ENCODE measurements at regions not wholly inside any gene's neighbourhood (a gene's known extent, or its start where the extent isn't known, plus 50 kb on each side); places are given as distances from the start of the nearest gene placed in this dataset.

DNA sequence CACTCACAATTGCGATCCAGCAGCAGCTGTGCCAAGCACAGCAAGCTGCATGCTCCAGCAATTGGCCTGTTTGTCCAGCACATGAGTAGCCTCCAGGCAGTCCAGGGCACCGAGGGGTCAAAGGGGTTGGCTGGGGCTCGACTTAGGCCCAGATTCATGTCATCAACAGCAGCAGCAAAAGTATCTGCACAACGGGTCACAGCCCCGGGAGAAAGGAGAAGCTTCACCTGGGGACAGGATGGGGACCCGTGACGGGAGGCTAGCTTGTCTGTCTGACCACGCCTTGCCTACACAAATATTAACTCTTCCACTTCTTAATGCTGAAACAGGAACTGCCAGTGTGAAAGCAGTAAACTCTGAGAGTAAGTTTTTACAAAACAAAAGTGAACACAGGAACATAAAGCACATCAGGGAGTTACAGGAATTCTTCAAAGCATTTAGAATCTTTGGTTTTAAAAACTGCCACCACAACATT, 191.2 kb downstream of the PIK3R1 start:
- TF ChIP-seq, protein P1, sequence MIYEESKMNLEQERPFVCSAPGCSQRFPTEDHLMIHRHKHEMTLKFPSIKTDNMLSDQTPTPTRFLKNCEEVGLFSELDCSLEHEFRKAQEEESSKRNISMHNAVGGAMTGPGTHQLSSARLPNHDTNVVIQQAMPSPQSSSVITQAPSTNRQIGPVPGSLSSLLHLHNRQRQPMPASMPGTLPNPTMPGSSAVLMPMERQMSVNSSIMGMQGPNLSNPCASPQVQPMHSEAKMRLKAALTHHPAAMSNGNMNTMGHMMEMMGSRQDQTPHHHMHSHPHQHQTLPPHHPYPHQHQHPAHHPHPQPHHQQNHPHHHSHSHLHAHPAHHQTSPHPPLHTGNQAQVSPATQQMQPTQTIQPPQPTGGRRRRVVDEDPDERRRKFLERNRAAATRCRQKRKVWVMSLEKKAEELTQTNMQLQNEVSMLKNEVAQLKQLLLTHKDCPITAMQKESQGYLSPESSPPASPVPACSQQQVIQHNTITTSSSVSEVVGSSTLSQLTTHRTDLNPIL (CRISPR knock-in tag; IDR thresholded peaks at IDR 0.05; ENCODE audit: low read depth): no peak
- TF ChIP-seq ZNF70 (CRISPR knock-in tag; IDR thresholded peaks at IDR 0.05): no peak
- TF ChIP-seq ESRRG (CRISPR knock-in tag; IDR thresholded peaks at IDR 0.05): no peak
- TF ChIP-seq, protein P2, sequence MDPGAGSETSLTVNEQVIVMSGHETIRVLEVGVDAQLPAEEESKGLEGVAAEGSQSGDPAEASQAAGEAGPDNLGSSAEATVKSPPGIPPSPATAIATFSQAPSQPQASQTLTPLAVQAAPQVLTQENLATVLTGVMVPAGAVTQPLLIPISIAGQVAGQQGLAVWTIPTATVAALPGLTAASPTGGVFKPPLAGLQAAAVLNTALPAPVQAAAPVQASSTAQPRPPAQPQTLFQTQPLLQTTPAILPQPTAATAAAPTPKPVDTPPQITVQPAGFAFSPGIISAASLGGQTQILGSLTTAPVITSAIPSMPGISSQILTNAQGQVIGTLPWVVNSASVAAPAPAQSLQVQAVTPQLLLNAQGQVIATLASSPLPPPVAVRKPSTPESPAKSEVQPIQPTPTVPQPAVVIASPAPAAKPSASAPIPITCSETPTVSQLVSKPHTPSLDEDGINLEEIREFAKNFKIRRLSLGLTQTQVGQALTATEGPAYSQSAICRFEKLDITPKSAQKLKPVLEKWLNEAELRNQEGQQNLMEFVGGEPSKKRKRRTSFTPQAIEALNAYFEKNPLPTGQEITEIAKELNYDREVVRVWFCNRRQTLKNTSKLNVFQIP (CRISPR knock-in tag; IDR thresholded peaks at IDR 0.05; ENCODE audit: borderline replicate concordance, low read depth): no peak
- TF ChIP-seq, protein P3, sequence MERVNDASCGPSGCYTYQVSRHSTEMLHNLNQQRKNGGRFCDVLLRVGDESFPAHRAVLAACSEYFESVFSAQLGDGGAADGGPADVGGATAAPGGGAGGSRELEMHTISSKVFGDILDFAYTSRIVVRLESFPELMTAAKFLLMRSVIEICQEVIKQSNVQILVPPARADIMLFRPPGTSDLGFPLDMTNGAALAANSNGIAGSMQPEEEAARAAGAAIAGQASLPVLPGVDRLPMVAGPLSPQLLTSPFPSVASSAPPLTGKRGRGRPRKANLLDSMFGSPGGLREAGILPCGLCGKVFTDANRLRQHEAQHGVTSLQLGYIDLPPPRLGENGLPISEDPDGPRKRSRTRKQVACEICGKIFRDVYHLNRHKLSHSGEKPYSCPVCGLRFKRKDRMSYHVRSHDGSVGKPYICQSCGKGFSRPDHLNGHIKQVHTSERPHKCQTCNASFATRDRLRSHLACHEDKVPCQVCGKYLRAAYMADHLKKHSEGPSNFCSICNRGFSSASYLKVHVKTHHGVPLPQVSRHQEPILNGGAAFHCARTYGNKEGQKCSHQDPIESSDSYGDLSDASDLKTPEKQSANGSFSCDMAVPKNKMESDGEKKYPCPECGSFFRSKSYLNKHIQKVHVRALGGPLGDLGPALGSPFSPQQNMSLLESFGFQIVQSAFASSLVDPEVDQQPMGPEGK (CRISPR knock-in tag; IDR thresholded peaks at IDR 0.05; ENCODE audit: borderline replicate concordance): no peak
- no peak for TF ChIP-seq PPARA (CRISPR knock-in tag; IDR thresholded peaks at IDR 0.05; ENCODE audit: borderline replicate concordance)
- no peak for TF ChIP-seq ZNF565 (CRISPR knock-in tag; conservative IDR thresholded peaks at IDR 0.05; ENCODE audit: low read depth)
- no peak for TF ChIP-seq ZFP3 (CRISPR knock-in tag; IDR thresholded peaks at IDR 0.05)
- TF ChIP-seq ARNTL (CRISPR knock-in tag; IDR thresholded peaks at IDR 0.05; ENCODE audit: borderline replicate concordance, low read depth): no peak
- TF ChIP-seq GLIS3 (CRISPR knock-in tag; IDR thresholded peaks at IDR 0.05): no peak
- no peak for TF ChIP-seq RARB (CRISPR knock-in tag; IDR thresholded peaks at IDR 0.05)

Measured in SK-N-SH treated with all-trans-retinoic acid at 6 μM for 48 hours (cell line).